ENCODE measurements at regions not wholly inside any gene's neighbourhood (a gene's known extent, or its start where the extent isn't known, plus 50 kb on each side); places are given as distances from the start of the nearest gene placed in this dataset.

DNA sequence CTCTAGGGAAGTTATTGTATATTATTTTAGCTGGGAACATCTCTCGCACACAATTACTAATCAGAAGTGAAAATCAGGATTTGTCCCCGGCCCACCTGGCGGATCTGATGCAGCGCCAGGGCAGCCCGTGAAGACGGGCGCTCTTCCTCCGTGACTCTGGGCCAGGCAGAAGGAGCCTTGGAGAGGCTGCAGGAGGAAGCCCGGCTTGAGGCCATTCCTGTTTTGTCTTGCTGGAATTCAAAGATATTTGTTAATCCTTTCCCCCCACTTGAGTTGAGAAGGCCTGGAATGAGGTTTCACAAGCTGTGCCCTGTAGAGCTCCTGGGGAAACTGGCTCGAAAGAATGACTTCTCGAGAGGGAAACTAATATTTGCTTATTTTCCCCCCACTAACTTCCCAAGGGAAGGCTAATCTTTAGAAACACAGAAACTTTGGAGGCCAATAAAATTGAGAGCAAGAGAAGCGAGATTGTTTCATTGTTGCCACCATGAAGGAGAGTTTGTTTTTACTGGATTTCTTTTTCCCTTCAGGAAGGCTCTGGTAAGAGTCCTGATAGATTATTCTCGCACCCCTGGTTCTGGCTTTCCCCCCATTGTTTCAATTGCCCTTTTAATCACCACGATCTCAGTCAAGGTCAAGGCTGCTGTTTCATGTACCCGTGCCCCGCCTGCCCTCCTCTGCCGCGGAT lies 92.8 kb upstream of the SEPTIN5 start:
- no peak for DNase-seq (ENCODE audit: low spot score)

DNA sequence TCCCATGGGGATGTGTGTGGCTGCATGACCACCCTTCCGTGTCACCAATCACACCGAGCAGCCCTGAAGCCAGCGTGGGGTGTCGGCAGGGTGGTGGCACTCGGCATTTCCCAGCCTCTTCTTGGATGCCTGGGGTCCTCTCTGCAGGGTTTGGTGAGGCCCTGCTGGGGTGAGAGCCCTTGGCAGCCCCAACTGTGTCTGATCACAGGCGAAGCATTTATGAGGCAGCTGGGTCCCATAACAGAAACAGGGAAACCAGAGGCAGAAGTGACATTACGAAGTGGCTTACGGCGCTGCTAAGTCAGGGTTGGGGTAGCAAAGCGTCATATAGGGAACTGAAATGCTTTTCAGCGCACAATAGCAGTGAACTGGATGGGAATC lies 92.3 kb upstream of the SEPTIN5 start:
- no peak for DNase-seq (ENCODE audit: low spot score)

DNA sequence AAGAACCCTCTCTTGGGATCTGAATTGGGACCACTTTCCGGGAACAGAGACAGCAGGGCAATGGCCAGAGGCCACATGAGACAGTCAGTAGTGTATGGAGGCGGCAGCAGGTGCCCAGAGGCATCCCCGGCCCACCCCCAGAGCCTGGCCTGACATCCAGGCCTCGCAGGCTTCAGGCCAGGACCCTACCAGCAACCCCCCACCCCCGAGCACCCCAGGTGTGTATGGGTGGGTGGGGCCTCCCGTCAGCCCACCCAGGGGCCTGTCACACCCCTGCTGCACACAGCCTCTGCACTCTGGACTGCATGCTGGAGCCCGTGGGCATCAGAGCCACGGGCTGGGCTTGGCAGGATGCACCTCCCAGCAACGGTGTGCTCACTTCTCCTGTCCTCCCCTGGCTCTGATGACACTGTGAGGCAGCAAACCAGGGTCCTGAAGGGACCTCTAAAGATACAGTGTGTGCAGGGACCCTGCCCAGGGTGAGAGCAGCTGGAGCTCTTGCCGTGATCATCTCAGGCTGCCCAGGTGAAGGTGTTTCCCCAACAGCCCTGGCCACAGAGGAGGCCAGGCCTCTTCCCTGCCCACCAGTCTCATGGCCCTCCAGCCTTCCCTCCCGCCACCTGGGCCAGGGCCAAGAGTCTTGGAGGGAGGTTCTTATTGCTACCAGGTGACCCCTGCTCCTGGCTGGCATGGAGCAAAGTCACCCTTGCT lies 88.8 kb upstream of the SEPTIN5 start:
- DNase-seq (ENCODE audit: low spot score), result no peak

DNA sequence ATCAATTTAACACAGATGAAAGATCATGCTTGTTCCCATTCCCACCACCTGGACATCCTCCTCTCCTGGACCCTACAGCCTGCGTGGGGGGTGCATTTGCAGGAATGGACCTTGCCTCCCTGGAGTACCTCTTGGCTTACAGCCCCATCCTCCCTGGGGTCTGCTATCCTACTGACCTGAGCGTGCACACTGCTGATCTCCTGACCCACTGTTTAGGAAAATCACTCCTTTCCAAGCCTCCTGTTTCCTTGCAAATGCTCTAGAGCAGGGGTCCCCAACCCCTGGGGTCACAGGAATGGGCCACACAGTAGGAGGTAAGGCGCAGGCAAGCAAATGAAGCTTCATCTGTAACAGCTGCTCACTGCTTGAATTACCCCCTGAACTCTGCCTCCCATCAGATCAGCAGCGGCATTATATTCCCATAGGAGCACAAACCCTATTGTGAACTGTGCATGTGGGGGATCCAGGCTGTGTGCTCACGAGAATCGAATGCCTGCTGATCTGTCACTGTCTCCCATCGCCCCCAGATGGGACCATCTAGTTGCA lies 88.2 kb upstream of the SEPTIN5 start:
- DNase-seq (ENCODE audit: low spot score), result no peak

DNA sequence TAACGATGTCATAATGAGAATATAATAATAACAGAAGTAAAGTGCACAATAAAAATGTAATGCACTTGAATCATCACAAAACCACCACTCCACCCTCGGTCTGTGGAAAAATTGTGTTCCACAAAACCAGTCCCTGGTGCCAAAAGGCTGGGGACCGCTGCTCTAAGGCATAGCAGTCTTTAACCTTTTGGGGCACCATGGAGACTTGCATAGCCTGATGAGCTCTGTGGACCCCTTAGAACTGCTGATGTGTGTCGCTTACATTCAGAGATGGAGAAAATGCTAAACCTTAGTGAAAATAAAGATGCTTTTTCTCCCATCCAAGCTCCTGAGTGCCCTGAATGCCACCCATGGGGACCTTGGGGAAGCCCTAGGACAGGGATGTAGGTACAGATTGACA lies 87.6 kb upstream of the SEPTIN5 start:
- no peak for DNase-seq (ENCODE audit: low spot score)

DNA sequence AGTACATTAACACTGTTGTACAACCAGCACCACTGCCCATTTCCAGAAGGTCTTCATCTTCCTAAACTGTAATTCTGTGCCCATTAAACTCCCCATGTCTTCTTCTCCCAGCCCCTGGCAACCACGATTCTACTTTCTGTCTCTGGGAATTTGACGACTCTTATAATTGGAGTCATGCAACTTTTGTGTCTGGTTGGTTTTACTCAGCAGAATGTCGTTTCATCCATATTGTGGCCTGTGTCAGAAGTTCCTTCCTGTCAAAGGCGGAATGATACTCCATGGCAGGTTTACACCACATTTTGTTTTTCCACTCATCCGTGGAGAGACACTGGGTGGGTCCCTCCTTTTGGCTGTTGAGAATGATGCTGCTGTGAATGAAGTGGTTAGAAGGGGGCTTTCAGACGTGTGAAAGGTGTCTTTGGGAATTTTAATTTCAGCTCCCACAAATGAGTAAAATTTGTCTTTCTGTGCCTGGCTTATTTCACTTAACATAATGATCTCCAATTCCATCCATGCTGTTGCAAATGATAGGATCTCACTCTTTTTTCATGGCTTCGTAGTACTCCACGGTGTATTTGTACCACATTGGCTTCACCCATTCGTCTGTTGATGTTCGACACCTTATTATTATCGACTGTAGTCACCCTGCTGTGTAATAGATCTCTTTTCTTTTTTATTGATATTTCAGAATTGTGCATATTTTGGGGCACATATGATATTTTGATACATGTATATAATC lies 86.1 kb upstream of the SEPTIN5 start:
- no peak for DNase-seq (ENCODE audit: low spot score)

DNA sequence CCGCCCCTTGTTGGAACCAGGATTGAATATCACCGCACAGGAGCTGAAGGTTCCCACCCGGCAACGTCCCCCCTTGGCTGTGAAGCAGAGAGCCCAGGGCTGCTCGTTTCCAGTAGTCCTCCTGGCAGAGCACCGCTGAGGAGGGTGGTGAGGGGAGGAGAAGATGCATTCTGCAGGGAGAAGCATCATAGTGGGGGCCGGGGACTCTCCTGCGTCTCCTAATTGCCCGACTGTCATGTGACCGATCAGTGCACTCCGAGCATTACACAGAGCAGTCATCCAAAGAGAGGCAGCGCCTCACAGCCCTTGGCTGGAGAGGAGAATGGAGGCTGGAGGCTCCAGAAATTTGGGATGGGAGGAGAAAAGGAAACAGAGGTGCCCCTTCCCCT lies 85.0 kb upstream of the SEPTIN5 start:
- no peak for DNase-seq (ENCODE audit: low spot score)

DNA sequence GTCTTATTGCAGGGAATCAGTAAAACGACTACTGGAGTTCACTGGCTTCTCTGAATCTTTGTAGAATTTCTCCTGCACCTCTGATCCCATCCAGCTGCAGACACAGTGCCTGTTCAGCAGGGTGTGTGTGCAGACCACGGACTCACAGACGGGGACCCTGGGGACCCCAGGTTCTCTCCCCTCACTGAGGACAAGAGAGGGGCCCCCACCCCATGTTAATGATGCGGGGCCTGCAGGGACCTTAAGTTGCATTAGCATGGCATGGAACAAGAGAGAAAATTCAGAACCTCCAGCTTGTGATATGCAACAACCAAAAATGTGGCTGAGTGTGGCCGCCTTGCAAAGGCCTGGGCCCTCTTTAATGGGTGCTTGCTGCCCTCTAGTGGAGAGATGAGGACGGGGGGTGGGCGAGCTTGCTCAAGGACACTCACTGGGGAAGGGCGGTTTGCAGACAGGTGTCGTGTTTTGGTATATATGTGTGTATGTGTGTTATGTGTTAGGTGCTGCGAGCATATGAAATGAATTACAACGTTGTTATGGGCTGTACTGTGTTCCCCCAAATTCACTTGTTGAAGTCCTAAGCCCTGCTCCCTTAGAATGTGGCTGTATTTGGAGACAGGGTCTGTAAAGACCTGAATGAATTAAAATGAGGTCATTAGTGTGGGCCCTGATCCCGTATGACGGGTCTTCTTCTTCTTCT lies 84.4 kb upstream of the SEPTIN5 start:
- peak; percentile 81 for DNase-seq (ENCODE audit: low spot score)

DNA sequence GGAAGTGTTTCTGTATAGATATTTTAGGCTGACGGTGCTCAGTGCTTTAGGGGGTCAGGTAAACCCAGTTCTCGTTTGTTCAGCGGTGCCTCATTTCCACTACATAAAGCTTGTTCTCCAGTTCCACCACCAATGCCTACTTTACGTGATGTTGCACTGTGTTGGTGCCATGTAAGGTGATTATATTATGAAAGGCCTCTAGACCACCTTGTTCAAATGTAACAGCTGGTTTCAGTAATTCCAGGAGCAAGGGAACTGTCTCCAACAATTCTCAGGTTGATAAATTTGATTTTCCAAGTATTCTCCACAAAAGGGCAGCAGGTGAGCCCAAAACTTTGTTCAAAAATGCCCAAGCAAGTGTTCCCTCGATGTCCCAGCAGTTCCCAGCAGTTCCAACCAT lies 83.7 kb upstream of the SEPTIN5 start:
- DNase-seq (ENCODE audit: low spot score), result no peak

DNA sequence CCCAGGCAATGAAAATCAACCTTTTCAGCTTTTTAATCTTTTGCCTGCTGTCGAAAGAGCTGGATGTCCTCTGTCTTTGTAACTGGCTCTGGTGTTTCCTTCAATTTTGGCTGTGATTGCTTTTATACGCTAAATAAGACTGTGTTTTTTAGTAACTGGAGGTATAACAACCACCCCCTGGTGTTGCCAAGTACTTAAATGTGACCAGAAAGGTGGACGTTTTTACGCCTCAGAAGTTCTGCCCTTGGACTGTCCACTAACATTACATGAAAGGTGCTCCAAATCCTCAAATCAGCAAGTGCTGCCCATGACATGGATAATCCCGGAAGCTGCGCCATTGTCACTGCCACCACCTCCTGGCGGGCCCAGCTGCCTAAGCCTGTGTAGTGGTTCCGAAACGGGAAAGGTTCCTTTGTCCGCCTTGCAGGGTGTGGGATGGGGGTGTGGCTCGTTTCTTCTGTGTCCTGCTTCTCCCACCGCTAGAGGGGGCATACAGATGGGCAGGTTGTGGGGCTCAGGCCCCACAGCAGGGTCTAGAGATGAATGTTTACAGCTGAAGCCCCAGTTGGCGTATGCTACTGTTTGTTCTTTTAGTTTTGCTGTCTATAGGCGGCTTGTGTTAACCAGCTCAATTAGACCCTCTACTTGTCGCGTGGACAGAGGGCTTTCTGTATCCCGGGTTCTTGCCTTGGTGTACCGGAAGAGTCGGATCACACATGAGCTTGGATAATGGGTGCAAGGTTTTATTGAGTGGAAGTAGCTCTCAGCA lies 82.2 kb upstream of the SEPTIN5 start:
- peak; percentile 30 for DNase-seq (ENCODE audit: low spot score)

DNA sequence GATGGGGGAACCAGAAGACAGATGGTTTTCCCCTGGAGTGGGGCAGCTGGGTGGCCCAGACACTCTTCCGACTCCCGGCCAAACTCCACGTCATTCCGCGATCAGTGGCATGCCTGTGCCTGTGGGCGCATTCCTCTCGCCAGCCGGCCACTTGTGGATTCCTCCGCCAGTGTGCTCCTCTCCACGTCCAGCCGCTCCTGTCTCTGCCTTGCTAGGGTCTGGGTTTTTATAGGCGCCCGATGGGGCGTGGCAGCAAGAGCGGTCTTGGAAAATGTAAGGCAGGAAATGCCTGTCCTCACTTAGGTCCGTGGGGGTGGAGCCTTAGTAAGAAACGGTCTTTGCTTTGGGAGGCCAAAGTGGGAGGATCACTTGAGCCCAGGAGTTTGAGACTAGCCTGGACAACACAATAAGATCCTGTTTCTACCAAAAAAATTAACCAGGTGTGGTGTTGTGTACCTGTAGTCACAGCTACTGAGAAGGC lies 81.6 kb upstream of the SEPTIN5 start:
- no peak for DNase-seq (ENCODE audit: low spot score)

DNA sequence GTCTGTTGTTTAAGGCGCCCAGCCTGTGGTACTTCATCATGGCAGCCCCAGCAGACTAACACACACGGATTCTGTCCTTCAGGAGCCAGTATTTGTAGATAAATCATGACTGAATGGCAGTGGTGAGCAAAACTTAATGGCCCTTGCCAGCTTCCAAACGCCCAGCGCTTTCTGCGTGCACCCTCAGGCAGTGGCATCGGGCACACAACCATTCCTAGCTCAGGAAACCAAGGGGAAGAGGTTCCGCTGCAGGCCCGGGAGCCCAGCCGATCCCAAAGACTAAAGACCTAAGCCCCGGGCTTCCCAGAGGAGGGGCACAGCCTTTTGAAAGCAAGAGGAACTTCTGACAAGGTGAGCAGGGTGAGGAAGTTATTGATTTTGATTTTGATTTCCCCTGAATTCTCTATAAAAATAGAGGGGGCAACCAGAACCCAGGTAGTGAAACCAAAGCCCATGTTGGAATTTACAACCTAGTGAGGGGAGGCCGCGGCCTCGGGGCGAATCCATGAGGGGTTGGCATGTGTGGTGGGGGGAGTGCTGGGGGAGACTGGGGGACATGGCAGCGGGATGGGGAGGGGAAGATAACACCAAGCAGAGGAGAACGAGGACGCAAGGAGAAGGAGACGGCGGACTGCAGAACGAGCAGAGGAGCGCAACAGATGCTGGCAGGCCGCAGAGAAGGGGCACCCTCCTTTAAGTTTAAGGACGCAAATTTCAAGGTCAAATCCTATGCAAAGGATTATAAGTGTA lies 79.9 kb upstream of the SEPTIN5 start:
- no peak for DNase-seq (ENCODE audit: low spot score)

DNA sequence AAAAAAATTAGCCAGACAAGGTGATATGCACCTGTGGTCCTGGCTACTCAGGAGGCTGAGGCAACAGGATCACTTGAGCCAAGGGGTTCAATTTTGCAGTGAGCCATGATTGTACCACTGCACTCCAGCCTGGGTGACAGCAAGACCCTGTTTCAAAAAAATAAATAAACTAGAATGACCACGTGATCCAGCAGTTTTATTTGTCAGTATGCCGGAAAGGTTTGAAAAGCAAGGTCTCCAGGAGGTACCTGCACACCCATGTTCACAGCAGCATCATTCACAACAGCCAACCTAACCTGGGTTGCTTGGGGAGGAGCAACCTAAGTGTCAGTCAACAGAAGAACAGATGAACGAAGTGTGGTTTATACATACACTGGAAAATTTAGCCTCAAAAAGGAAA lies 78.7 kb upstream of the SEPTIN5 start:
- DNase-seq (ENCODE audit: low spot score), result no peak

DNA sequence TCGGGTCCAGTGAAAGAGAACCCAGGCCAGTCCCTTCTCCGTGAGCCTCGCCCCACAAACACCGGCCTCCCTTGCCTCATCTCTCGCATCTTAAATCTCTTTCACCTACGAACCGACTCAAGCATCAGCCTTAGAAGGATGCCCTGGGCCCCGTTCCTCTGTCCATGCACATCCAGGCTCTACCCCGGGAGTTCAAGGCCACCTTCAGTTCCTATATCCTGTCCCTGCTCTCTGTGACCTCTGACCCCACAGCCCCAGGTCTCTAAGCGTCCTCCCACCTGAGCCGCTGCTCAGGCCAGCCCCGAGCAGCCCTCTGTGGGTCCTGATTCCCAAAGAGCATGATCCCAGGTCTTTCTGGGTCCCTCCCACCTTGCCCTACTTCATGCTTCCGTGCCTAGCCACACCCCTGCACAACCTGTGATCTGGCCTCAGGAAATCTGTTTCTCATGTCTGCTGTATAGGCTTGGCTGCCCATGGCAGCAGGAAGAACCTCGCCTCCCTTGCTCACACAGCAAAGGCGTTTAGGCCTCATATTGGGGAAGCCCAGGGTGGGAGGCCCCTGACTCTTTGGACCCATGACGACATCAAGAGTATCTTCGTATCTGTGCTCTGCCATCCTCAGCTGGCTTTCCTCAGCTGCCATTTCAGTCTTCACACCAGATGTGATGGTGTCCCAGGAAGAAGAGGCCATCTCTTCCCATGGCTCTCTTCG lies 77.5 kb upstream of the SEPTIN5 start:
- DNase-seq (ENCODE audit: low spot score), result no peak

DNA sequence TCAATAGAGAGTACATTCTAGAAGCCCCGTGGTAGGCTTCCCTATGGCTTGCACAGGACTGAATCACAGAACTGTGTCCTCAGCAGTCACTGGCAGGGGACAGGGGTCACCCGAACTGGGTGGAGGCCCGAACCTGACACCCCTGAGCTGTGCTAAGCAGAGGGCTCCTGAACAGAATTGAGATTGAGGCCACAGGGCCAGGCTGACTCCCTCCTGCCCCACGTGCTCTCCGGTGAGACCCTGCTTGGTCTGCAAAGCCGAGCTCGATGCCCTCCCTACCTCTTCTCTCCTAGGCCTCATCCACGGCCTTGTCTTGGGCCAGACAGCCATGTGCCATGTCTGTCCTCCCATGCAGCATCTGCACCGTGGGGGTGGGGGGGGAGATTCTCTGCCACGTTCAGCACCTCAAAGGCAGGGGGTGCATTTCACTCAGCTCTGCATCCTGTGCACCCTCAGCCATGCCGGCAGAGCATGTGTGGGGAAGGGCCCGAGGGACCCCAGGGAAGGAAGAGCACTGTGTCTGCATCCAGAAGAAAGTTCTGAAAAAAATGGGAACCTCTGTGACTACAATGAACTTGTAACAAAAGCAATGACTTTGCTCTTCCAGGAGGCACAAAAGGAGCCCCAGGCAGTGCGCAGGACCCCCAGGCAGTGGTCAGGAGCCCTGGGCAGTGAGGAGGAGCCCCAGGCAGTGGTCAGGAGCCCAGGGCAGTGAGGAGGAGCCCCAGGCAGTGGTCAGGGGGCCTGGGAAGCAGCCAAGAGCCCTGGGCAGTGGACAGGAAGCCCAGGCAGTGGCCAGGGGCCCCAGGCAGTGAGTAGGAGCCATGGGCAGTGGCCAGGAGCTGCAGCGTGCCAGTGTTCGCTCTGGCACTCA lies 76.7 kb upstream of the SEPTIN5 start:
- DNase-seq (ENCODE audit: low spot score), result no peak

DNA sequence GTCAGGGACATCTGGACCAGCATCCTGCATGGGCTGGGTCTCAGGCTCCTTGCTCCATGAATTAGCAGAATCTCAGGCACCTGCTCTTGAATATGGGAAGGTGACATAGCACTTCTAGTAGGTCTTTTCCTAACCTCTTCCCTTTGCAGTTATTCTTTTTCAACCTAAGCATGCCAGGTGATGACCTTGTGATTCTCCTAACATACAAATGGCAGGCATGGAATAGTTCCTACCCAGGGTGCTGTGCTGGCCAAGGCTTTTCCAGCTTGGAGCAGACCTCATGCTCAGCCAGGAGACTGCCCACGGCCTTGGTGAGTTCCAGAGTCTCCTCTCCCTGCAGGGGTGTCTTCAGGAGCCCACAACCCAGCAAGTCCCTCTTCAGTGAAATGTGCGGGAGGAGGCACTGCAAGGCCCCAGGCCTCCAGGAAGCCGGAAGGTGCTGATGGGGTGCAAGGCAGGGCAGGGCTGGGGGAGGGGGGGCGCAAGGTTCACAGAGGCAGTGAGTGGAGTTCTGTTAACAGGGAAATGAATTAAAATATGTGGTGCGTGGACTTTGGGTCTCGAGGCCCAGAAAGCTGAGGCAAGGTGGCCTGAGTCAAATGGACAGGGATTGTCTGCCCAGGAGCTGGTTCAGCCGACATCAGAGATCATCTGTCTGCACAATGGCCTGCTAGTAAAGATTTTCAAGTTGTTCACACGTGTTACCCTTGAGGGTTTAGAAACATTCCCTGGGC lies 75.9 kb upstream of the SEPTIN5 start:
- DNase-seq (ENCODE audit: low spot score), result no peak

DNA sequence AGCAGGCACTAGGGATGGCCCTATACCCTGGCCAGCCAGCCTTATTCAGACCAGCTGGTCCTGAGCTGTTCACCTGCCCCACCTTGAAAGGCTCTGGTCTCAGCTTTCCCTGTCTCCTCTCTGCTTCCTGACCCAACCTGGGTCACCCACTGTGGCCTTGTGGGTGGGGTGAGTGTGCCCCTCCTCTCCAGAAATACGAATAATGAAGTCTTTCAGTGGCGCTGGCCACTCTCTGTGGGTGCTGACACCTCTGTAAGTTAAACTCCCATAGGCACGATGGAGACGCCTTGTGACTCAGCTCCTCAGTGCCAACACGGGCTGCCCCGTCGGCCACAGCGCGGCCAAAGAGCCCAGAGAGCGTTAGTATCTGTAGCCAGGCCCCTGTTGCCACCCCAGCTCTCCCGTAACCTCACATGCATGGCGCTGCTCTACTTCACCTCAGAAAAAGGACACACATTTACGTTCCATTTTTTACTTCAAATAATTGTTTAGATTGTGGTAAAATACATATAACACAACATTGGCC lies 74.6 kb upstream of the SEPTIN5 start:
- DNase-seq (ENCODE audit: low spot score), result no peak

DNA sequence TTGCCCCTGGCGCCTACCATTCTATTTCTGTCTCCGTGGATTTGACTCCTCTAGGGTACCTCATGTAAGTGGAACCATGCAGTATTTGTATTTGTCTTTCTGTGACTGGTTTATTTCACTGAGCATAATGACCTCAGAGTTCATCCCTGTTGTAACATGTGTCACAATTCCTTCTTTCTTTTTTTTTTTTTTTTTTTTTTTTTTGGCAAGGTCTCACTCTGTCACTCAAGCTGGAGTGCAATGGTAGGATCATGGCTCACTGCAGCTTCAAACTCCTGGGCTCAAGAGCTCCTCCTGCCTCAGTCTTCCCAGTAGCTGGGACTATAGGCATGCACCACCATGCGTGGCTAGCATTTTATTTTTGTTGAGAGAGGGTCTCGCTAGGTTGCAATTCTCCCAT lies 74.0 kb upstream of the SEPTIN5 start:
- DNase-seq (ENCODE audit: low spot score), result no peak
